ENCODE measurements at regions not wholly inside any gene's neighbourhood (a gene's known extent, or its start where the extent isn't known, plus 50 kb on each side); places are given as distances from the start of the nearest gene placed in this dataset.

DNA sequence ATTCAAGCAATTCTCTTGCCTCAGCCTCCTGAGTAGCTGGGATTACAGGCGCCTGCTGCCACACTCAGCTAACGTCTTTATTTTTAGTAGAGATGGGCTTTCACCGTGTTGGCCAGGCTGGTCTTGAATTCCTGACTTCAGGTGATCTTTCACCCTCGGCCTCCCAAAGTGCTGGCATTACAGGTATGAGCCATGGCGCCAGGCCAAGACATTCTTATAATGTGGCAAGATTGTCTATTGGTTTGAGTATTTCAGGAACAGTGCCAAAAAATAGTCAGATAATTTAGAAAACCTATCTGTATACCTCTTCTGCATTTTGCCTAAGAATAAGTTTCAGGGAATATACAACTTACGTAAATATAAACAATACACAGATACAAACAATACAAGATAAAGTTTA lies 136.8 kb downstream of the TMA16 start:
- H3K4me3 ChIP-seq: no peak overlapping the region
- H3K36me3 ChIP-seq: no peaks in the 10 kb centered on the region
- H3K4me1 ChIP-seq: no peaks in the 10 kb centered on the region
- TF ChIP-seq, protein P1, sequence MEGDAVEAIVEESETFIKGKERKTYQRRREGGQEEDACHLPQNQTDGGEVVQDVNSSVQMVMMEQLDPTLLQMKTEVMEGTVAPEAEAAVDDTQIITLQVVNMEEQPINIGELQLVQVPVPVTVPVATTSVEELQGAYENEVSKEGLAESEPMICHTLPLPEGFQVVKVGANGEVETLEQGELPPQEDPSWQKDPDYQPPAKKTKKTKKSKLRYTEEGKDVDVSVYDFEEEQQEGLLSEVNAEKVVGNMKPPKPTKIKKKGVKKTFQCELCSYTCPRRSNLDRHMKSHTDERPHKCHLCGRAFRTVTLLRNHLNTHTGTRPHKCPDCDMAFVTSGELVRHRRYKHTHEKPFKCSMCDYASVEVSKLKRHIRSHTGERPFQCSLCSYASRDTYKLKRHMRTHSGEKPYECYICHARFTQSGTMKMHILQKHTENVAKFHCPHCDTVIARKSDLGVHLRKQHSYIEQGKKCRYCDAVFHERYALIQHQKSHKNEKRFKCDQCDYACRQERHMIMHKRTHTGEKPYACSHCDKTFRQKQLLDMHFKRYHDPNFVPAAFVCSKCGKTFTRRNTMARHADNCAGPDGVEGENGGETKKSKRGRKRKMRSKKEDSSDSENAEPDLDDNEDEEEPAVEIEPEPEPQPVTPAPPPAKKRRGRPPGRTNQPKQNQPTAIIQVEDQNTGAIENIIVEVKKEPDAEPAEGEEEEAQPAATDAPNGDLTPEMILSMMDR (IDR thresholded peaks at IDR 0.05): no peak
- TF ChIP-seq POLR2AphosphoS5 (IDR thresholded peaks at IDR 0.05): no peak
- no peak for TF ChIP-seq EP300 (IDR thresholded peaks at IDR 0.05)
- TF ChIP-seq POLR2A (IDR thresholded peaks at IDR 0.05): no peak
- no peak overlapping the region for H3K27ac ChIP-seq
- no peak for DNase-seq (ENCODE audit: low spot score in 2 of 2)
- WGBS: 75% methylated on average over 6 of the region's 6 CpGs
- no peaks in the 10 kb centered on the region for H3K9me3 ChIP-seq
- H3K27me3 ChIP-seq: no peaks in the 10 kb centered on the region

DNA sequence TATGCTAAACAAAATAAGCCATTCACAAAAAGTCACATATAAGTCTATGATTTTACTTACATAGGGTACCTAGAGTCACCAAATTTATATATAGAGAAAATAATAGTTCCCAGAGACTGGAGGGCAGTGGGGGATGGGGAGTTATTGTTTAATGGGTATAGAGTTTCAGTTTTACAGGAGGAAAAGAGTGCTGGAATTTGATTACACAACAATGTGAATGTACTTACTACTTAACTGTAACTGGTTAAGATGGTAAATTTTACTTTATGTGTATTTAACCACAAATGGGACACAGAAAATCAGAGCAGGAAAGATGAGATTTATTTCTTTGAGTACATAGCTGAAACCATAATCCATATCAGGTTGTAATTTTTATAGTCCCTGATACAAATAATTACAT lies 144.4 kb downstream of the TMA16 start:
- Histone ChIP-seq H3K27ac (no peak overlapping the region), H3K27me3 (no peaks in the 10 kb centered on the region), H3K36me3 (no peaks in the 10 kb centered on the region), H3K9me3 (no peaks in the 10 kb centered on the region), H3K4me1 (no peaks in the 10 kb centered on the region), H3K4me3 (no peak overlapping the region)
- TF ChIP-seq, protein P1 (IDR thresholded peaks at IDR 0.05): no peak
- TF ChIP-seq EP300 (IDR thresholded peaks at IDR 0.05): no peak
- TF ChIP-seq POLR2AphosphoS5 (IDR thresholded peaks at IDR 0.05): no peak
- TF ChIP-seq POLR2A (IDR thresholded peaks at IDR 0.05): no peak
- DNase-seq (ENCODE audit: low spot score in 2 of 2): no peak

DNA sequence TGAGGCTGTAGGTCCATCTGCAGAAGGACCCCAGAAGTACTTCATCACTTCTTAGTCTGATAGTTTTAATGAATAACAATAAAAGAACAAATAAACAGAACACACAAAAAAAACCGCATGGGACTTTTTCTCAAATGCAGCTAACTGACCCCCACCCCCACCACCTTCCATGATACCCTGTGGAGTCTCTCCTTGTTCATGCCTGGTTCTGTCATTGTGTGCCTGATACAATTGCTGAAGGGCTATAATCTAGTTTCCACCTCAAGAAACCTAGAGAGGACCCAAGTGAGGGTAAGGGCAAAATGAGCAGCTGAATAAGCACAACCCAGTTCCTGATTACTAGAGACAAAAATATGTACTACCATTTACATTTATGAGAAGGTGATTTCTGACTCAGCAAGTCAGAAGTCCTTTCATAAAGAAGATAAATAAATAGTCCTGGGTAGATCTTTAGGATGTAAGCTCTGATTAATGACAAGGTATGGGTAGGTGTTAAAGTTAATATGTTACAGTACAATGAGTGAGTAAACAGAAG lies 155.1 kb downstream of the TMA16 start:
- WGBS: 100% methylated on average over 1 of the region's 1 CpG
- no peak for TF ChIP-seq EP300 (IDR thresholded peaks at IDR 0.05)
- TF ChIP-seq, protein P1 (IDR thresholded peaks at IDR 0.05): no peak
- no peak for TF ChIP-seq POLR2AphosphoS5 (IDR thresholded peaks at IDR 0.05)
- no peak for TF ChIP-seq POLR2A (IDR thresholded peaks at IDR 0.05)

DNA sequence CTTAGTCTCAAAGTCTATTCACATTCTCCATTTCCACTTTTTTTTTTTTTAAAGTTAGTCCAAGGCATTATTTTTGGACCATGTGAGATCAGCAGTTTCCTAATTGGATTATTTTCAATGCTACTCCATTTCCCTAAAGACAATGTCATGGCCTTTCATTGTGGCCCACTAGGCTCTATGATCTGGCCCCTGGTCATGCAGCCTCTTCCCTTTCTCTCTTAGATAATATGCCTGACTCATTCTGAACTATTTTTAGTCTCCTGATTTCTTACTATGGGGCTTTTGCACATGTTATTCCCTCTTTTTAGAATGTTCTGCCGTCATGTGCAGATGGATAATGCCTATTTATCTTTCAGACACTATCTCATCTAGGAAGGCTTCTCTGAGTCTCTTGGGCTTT lies 157.3 kb downstream of the TMA16 start:
- H3K4me1 ChIP-seq: no peaks in the 10 kb centered on the region
- WGBS: 49% methylated on average over 1 of the region's 1 CpG
- DNase-seq (ENCODE audit: low spot score in 2 of 2): no peak

More for the DNA sequence above, 155.1 kb downstream of the TMA16 start:
- Histone ChIP-seq H3K27ac (no peak overlapping the region), H3K27me3 (no peaks in the 10 kb centered on the region), H3K36me3 (no peaks in the 10 kb centered on the region), H3K9me3 (peaks cover 17% of the 10 kb centered on the region), H3K4me1 (no peaks in the 10 kb centered on the region), H3K4me3 (no peak overlapping the region)
- no peak for DNase-seq (ENCODE audit: low spot score in 2 of 2)

DNA sequence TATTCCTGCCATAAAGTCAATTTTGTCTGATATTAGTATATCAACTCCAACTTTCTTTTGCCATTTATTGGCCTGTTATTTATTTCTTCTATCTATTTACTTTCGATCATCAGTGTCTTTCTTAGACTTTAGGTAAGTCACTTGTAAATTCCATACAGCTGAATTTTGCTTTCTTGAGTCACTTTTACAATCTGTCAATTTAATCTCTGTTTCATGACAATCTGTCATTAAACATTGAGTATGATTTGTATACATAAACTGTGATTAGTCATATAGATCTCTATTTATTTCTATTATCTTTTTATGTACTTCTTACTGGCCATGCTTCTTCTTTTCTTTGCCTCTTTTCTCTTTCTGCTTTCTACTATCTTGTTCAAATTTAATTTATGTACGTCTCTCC lies 160.1 kb downstream of the TMA16 start:
- TF ChIP-seq EP300 (IDR thresholded peaks at IDR 0.05) (no peak), POLR2AphosphoS5 (IDR thresholded peaks at IDR 0.05) (no peak), POLR2A (IDR thresholded peaks at IDR 0.05) (no peak)
- TF ChIP-seq, protein P1 (IDR thresholded peaks at IDR 0.05): no peak
- Histone ChIP-seq H3K36me3 (no peaks in the 10 kb centered on the region), H3K27ac (no peak overlapping the region), H3K4me1 (no peaks in the 10 kb centered on the region), H3K4me3 (no peak overlapping the region), H3K27me3 (no peaks in the 10 kb centered on the region), H3K9me3 (peaks cover 16% of the 10 kb centered on the region)
- no peak for DNase-seq (ENCODE audit: low spot score in 2 of 2)
- 87% methylated on average over 2 of the region's 2 CpGs for WGBS

More for the DNA sequence above, 157.3 kb downstream of the TMA16 start:
- Histone ChIP-seq H3K36me3 (no peaks in the 10 kb centered on the region), H3K9me3 (peaks cover 4% of the 10 kb centered on the region), H3K4me3 (no peak overlapping the region), H3K27ac (no peak overlapping the region), H3K27me3 (no peaks in the 10 kb centered on the region)
- no peak for TF ChIP-seq EP300 (IDR thresholded peaks at IDR 0.05)
- TF ChIP-seq, protein P1 (IDR thresholded peaks at IDR 0.05): no peak
- no peak for TF ChIP-seq POLR2A (IDR thresholded peaks at IDR 0.05)
- no peak for TF ChIP-seq POLR2AphosphoS5 (IDR thresholded peaks at IDR 0.05)

Data from suprapubic skin (tissue), 4 donors.